ENCODE measurements at regions not wholly inside any gene's neighbourhood (a gene's known extent, or its start where the extent isn't known, plus 50 kb on each side); places are given as distances from the start of the nearest gene placed in this dataset.

- DNase-seq (ENCODE audit: low read depth) = no peak
These were observed 458.1 kb downstream of the SOX9 start for GRCh38 chr17:72578817-72579470.

- DNase-seq (ENCODE audit: low read depth) = no peak
These were observed 459.1 kb downstream of the SOX9 start for GRCh38 chr17:72579990-72580320.

GRCh38 chr17:72580321-72581127 is 459.7 kb downstream of the SOX9 start:
- no peak for DNase-seq (ENCODE audit: low read depth)

GRCh38 chr17:72587156-72587555 is 466.3 kb downstream of the SOX9 start:
- DNase-seq (ENCODE audit: low read depth) = no peak

- no peak for DNase-seq (ENCODE audit: low read depth)
These were observed 467.1 kb downstream of the SOX9 start for GRCh38 chr17:72587773-72588511.

- DNase-seq (ENCODE audit: low read depth) = no peak
These were observed 467.7 kb downstream of the SOX9 start for GRCh38 chr17:72588561-72588960.

GRCh38 chr17:72588961-72589360 is 468.1 kb downstream of the SOX9 start:
- no peak for DNase-seq (ENCODE audit: low read depth)

- DNase-seq (ENCODE audit: low read depth) = no peak
These were observed 469.6 kb downstream of the SOX9 start for GRCh38 chr17:72590382-72590781.

GRCh38 chr17:72590882-72591281 is 470.1 kb downstream of the SOX9 start:
- DNase-seq (ENCODE audit: low read depth) = no peak

- DNase-seq (ENCODE audit: low read depth) = no peak
These were observed 470.7 kb downstream of the SOX9 start for GRCh38 chr17:72591289-72592241.

GRCh38 chr17:72592242-72592966 is 471.6 kb downstream of the SOX9 start:
- peak; percentile 27 for DNase-seq (ENCODE audit: low read depth)

- no peak for DNase-seq (ENCODE audit: low read depth)
These were observed 472.1 kb downstream of the SOX9 start for GRCh38 chr17:72592967-72593325.

GRCh38 chr17:72594248-72594647 is 473.4 kb downstream of the SOX9 start:
- DNase-seq (ENCODE audit: low read depth) = no peak

All from activated T-helper 9 cell treated with anti-CD3 and anti-CD28 coated beads, Interleukin-2, amount 50 U/mL, for 16 hours (primary cell).